ENCODE measurements at regions not wholly inside any gene's neighbourhood (a gene's known extent, or its start where the extent isn't known, plus 50 kb on each side); places are given as distances from the start of the nearest gene placed in this dataset.

- TF ChIP-seq EZH2 (IDR thresholded peaks at IDR 0.05) (no peak), SP1 (IDR thresholded peaks at IDR 0.05; ENCODE audit: low read depth) (no peak), ZNF274 (IDR thresholded peaks at IDR 0.05; ENCODE audit: low read depth, low read length) (no peak), ATF3 (IDR thresholded peaks at IDR 0.05) (no peak), ELF1 (IDR thresholded peaks at IDR 0.05; ENCODE audit: borderline replicate concordance, low read depth) (no peak), MAX (IDR thresholded peaks at IDR 0.05) (no peak)
- TF ChIP-seq, protein P1, sequence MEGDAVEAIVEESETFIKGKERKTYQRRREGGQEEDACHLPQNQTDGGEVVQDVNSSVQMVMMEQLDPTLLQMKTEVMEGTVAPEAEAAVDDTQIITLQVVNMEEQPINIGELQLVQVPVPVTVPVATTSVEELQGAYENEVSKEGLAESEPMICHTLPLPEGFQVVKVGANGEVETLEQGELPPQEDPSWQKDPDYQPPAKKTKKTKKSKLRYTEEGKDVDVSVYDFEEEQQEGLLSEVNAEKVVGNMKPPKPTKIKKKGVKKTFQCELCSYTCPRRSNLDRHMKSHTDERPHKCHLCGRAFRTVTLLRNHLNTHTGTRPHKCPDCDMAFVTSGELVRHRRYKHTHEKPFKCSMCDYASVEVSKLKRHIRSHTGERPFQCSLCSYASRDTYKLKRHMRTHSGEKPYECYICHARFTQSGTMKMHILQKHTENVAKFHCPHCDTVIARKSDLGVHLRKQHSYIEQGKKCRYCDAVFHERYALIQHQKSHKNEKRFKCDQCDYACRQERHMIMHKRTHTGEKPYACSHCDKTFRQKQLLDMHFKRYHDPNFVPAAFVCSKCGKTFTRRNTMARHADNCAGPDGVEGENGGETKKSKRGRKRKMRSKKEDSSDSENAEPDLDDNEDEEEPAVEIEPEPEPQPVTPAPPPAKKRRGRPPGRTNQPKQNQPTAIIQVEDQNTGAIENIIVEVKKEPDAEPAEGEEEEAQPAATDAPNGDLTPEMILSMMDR (IDR thresholded peaks at IDR 0.05 in 2 of 3, conservative IDR thresholded peaks at IDR 0.05 in 1 of 3; ENCODE audit: borderline replicate concordance in 1 of 3, insufficient read depth in 1 of 3, low read depth in 2 of 3, low read length in 2 of 3): no peak
- TF ChIP-seq, protein P2, sequence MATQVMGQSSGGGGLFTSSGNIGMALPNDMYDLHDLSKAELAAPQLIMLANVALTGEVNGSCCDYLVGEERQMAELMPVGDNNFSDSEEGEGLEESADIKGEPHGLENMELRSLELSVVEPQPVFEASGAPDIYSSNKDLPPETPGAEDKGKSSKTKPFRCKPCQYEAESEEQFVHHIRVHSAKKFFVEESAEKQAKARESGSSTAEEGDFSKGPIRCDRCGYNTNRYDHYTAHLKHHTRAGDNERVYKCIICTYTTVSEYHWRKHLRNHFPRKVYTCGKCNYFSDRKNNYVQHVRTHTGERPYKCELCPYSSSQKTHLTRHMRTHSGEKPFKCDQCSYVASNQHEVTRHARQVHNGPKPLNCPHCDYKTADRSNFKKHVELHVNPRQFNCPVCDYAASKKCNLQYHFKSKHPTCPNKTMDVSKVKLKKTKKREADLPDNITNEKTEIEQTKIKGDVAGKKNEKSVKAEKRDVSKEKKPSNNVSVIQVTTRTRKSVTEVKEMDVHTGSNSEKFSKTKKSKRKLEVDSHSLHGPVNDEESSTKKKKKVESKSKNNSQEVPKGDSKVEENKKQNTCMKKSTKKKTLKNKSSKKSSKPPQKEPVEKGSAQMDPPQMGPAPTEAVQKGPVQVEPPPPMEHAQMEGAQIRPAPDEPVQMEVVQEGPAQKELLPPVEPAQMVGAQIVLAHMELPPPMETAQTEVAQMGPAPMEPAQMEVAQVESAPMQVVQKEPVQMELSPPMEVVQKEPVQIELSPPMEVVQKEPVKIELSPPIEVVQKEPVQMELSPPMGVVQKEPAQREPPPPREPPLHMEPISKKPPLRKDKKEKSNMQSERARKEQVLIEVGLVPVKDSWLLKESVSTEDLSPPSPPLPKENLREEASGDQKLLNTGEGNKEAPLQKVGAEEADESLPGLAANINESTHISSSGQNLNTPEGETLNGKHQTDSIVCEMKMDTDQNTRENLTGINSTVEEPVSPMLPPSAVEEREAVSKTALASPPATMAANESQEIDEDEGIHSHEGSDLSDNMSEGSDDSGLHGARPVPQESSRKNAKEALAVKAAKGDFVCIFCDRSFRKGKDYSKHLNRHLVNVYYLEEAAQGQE (IDR thresholded peaks at IDR 0.05; ENCODE audit: low read depth): no peak
These were observed 98.6 kb downstream of the LSMEM1 start for GRCh38 chr7:112579388-112579787.
